H9 (cell line): ENCODE measurements at regions not wholly inside any gene's neighbourhood (a gene's known extent, or its start where the extent isn't known, plus 50 kb on each side); places are given as distances from the start of the nearest gene placed in this dataset.
"Not testable (repeated sequence)": the region's sequence is repeated elsewhere in the genome, so short reads cannot be mapped to it uniquely, and the experiment has no call there.

Source experiments
- DNase-seq: peaks from one replicate; pipeline ENCODE4 v3.0.0-alpha.2; 2017
- H2AFZ ChIP-seq: one replicate; pipeline ENCODE4 v1.6.1; 2013; ENCODE audit warnings: mild to moderate bottlenecking, low read length, control low read depth, moderate library complexity
- H2AK5ac ChIP-seq: 2 replicates; pipeline ENCODE4 v1.6.1; 2013; ENCODE audit warnings: low read length, control low read depth, mixed read lengths; ENCODE audit not compliant: insufficient read length
- H2BK120ac ChIP-seq: one replicate; pipeline ENCODE4 v1.6.1; 2013; ENCODE audit warnings: low read depth, mild to moderate bottlenecking, low read length, control low read depth, inconsistent platforms; ENCODE audit not compliant: poor library complexity, severe bottlenecking
- H2BK12ac ChIP-seq: 2 replicates; pipeline ENCODE4 v1.6.1; 2013; ENCODE audit warnings: low read length, control low read depth, mixed read lengths, low read depth; ENCODE audit not compliant: insufficient read length
- H2BK15ac ChIP-seq: 2 replicates; pipeline ENCODE4 v1.6.1; 2013; ENCODE audit warnings: low read depth, low read length, control low read depth
- H2BK20ac ChIP-seq: one replicate; pipeline ENCODE4 v1.6.1; 2013; ENCODE audit warnings: low read depth, mild to moderate bottlenecking, low read length, control low read depth, inconsistent platforms; ENCODE audit not compliant: poor library complexity, severe bottlenecking
- H2BK5ac ChIP-seq: 2 replicates; pipeline ENCODE4 v1.6.1; 2013; ENCODE audit warnings: low read length, control low read depth, mixed read lengths; ENCODE audit not compliant: insufficient read length
- H3K14ac ChIP-seq: 2 replicates; pipeline ENCODE4 v1.6.1; 2013; ENCODE audit warnings: low read length, control low read depth; ENCODE audit not compliant: insufficient read depth
- H3K18ac ChIP-seq: 2 replicates; pipeline ENCODE4 v1.6.1; 2013; ENCODE audit warnings: low read depth, mild to moderate bottlenecking, mixed read lengths, low read length, control low read depth; ENCODE audit not compliant: insufficient read length
- H3K23ac ChIP-seq: 2 replicates; pipeline ENCODE4 v1.6.1; 2013; ENCODE audit warnings: low read length, control low read depth, mixed read lengths, low read depth; ENCODE audit not compliant: insufficient read length
- H3K23me2 ChIP-seq: 2 replicates; pipeline ENCODE4 v1.6.1; 2013; ENCODE audit warnings: low read depth, mild to moderate bottlenecking, mixed read lengths, low read length, control low read depth; ENCODE audit not compliant: insufficient read length, poor library complexity, severe bottlenecking
- H3K27ac ChIP-seq: 2 replicates; pipeline ENCODE4 v1.5.1; 2013; ENCODE audit warnings: low read length, control low read depth, mixed read lengths, low read depth; ENCODE audit not compliant: insufficient read length
- H3K27me3 ChIP-seq: 2 replicates; pipeline ENCODE4 v1.6.1; 2013; ENCODE audit warnings: low read length, control low read depth, inconsistent platforms; ENCODE audit not compliant: insufficient read depth
- H3K4ac ChIP-seq: 2 replicates; pipeline ENCODE4 v1.6.1; 2013; ENCODE audit warnings: low read depth, mild to moderate bottlenecking, control low read depth, inconsistent platforms, low read length, moderate library complexity
- H3K4me1 ChIP-seq: 2 replicates; pipeline ENCODE4 v1.6.1; 2013; ENCODE audit warnings: low read length, control low read depth, inconsistent platforms; ENCODE audit not compliant: insufficient read depth
- H3K4me2 ChIP-seq: 2 replicates; pipeline ENCODE4 v1.6.1; 2013; ENCODE audit warnings: low read length, control low read depth, mixed read lengths; ENCODE audit not compliant: insufficient read length, insufficient read depth
- H3K56ac ChIP-seq: 2 replicates; pipeline ENCODE4 v1.6.1; 2013; ENCODE audit warnings: low read depth, mild to moderate bottlenecking, mixed read lengths, low read length, control low read depth; ENCODE audit not compliant: insufficient read length
- H3K79me1 ChIP-seq: 2 replicates; pipeline ENCODE4 v1.6.1; 2013; ENCODE audit warnings: low read depth, mild to moderate bottlenecking, moderate library complexity, low read length, control low read depth, inconsistent platforms; ENCODE audit not compliant: insufficient read depth, poor library complexity, severe bottlenecking
- H3K79me2 ChIP-seq: 2 replicates; pipeline ENCODE4 v1.6.1; 2013; ENCODE audit warnings: low read length, control low read depth, inconsistent platforms; ENCODE audit not compliant: insufficient read depth
- H3K9ac ChIP-seq: 2 replicates; pipeline ENCODE4 v1.6.1; 2013; ENCODE audit warnings: low read length, control low read depth, mixed read lengths; ENCODE audit not compliant: insufficient read length; ENCODE audit errors: extremely low read depth
- H3K9me3 ChIP-seq: one replicate; pipeline ENCODE4 v1.6.1; 2013; ENCODE audit warnings: low read depth, low read length, inconsistent platforms; ENCODE audit not compliant: control insufficient read depth
- H3T11ph ChIP-seq: one replicate; pipeline ENCODE4 v1.6.1; 2013; ENCODE audit warnings: mild to moderate bottlenecking, low read length, control low read depth, inconsistent platforms
- H4K20me1 ChIP-seq: one replicate; pipeline ENCODE4 v1.6.1; 2013; ENCODE audit not compliant: control insufficient read depth, insufficient read length, insufficient read depth
- H4K5ac ChIP-seq: 2 replicates; pipeline ENCODE4 v1.6.1; 2013; ENCODE audit warnings: low read depth, mild to moderate bottlenecking, mixed read lengths, low read length, control low read depth; ENCODE audit not compliant: insufficient read length
- H4K8ac ChIP-seq: replicated peaks from 2 replicates; pipeline ENCODE4 v1.6.1; 2013; ENCODE audit warnings: low read length, control low read depth, mixed read lengths, low read depth; ENCODE audit not compliant: insufficient read length
- H4K91ac ChIP-seq: 2 replicates; pipeline ENCODE4 v1.6.1; 2013; ENCODE audit warnings: low read depth, mild to moderate bottlenecking, moderate library complexity, mixed read lengths, low read length, control low read depth; ENCODE audit not compliant: insufficient read length
- H3K27ac Mint-ChIP-seq, 3 experiments: 2 replicates in 2 of 3; 3 replicates in 1 of 3; pipeline ENCODE4 v1.8.0; 2020 to 2021; ENCODE audit warnings: mixed read lengths in 3 of 3, mild to moderate bottlenecking in 1 of 3, moderate library complexity in 1 of 3
- H3K27me3 Mint-ChIP-seq: 2 replicates; pipeline ENCODE4 v1.8.0; 2021; ENCODE audit warnings: low read depth, mild to moderate bottlenecking, moderate library complexity, mixed read lengths
- H3K36me3 Mint-ChIP-seq, 3 experiments: 2 replicates in 2 of 3; 3 replicates in 1 of 3; pipeline ENCODE4 v1.8.0; 2020 to 2021; ENCODE audit warnings: low read depth in 3 of 3, mixed read lengths in 3 of 3; ENCODE audit not compliant: insufficient read depth in 1 of 3
- H3K4me1 Mint-ChIP-seq, 2 experiments: 2 replicates each; pipeline ENCODE4 v1.8.0; 2020; ENCODE audit warnings: mixed read lengths in 2 of 2
- H3K4me3 Mint-ChIP-seq, 2 experiments: 2 replicates in 1 of 2; 3 replicates in 1 of 2; pipeline ENCODE4 v1.8.0; 2020 to 2021; ENCODE audit warnings: mild to moderate bottlenecking in 2 of 2, mixed read lengths in 2 of 2, moderate library complexity in 1 of 2
- H3K9me3 Mint-ChIP-seq, 2 experiments: 2 replicates in 1 of 2; 3 replicates in 1 of 2; pipeline ENCODE4 v1.8.0; 2020; ENCODE audit warnings: mild to moderate bottlenecking in 2 of 2, mixed read lengths in 2 of 2, moderate library complexity in 1 of 2
- CTCF ChIP-seq: fragments of 200-600 bp; sonication (generic); conservative IDR thresholded peaks from 3 replicates; pipeline ENCODE4 v1.8.0; 2021; ENCODE audit warnings: antibody characterized with exemption, mild to moderate bottlenecking
- WGBS: extraction: QIAGEN DNeasy Blood & Tissue Kit; methylation state at CpG from one replicate; pipeline ENCODE4 v1.1.7; 2013; ENCODE audit warnings: missing lambda C conversion rate, low lambda C conversion rate, mixed read lengths; ENCODE audit not compliant: insufficient read length; ENCODE audit errors: extremely low coverage; 5-methylcytosine and 5-hydroxymethylcytosine counted together

- Histone ChIP-seq H3K4me2 (no peak overlapping the region), H3K79me2 (no peaks in the 10 kb centered on the region), H4K91ac (no peak overlapping the region), H2BK120ac (no peak overlapping the region), H3K27me3 (no peaks in the 10 kb centered on the region), H4K20me1 (no peaks in the 10 kb centered on the region), H4K8ac (no peak overlapping the region), H3T11ph (no peak overlapping the region), H2BK5ac (no peak overlapping the region), H3K14ac (no peak overlapping the region), H2AFZ (no peak overlapping the region), H2BK15ac (no peak overlapping the region), H2BK12ac (no peak overlapping the region), H3K79me1 (no peaks in the 10 kb centered on the region), H2AK5ac (no peak overlapping the region), H3K9ac (no peak overlapping the region), H3K4me1 (no peaks in the 10 kb centered on the region), H3K56ac (no peak overlapping the region), H3K23me2 (no peaks in the 10 kb centered on the region), H3K9me3 (no peaks in the 10 kb centered on the region), H2BK20ac (no peak overlapping the region), H3K18ac (no peak overlapping the region), H3K27ac (no peak overlapping the region), H3K4ac (no peak overlapping the region), H3K23ac (no peak overlapping the region), H4K5ac (no peak overlapping the region)
- Mint-ChIP-seq H3K4me3 (no peak overlapping the region), H3K27ac (no peak overlapping the region), H3K27me3 (no peaks in the 10 kb centered on the region), H3K36me3 (peaks cover 0 to 20% (median 3%) of the 10 kb centered on the region in 3 experiments; a peak in 3 of 7 replicates), H3K9me3 (peaks cover 32% of the 10 kb centered on the region in 2 experiments), H3K4me1 (no peaks in the 10 kb centered on the region)
- no peak for DNase-seq
- TF ChIP-seq CTCF, result no peak
These were observed 118.0 kb upstream of the IRAK1BP1 start for GRCh38 chr6:78749326-78749725.

GRCh38 chr6:78758297-78758798 lies 109.0 kb upstream of the IRAK1BP1 start:
- DNase-seq, H2AK5ac ChIP-seq, H2BK120ac ChIP-seq, H4K91ac ChIP-seq, H3K56ac ChIP-seq, H3K27ac Mint-ChIP-seq, H3K79me1 ChIP-seq, H3K9ac ChIP-seq, H3K27ac ChIP-seq, H3K14ac ChIP-seq, H3T11ph ChIP-seq, H3K9me3 ChIP-seq, H2AFZ ChIP-seq, H3K4me1 ChIP-seq, H2BK20ac ChIP-seq, H4K5ac ChIP-seq, H3K4ac ChIP-seq, H2BK5ac ChIP-seq, H3K4me1 Mint-ChIP-seq, H4K8ac ChIP-seq, H3K4me2 ChIP-seq, H2BK15ac ChIP-seq, H2BK12ac ChIP-seq, H4K20me1 ChIP-seq, H3K23ac ChIP-seq, H3K27me3 ChIP-seq, H3K79me2 ChIP-seq, H3K4me3 Mint-ChIP-seq, H3K23me2 ChIP-seq, H3K27me3 Mint-ChIP-seq, H3K18ac ChIP-seq: not testable (repeated sequence)
- Mint-ChIP-seq H3K36me3 (peaks cover 1 to 25% (median 9%) of the 10 kb centered on the region in 3 experiments; a peak in 6 of 7 replicates), H3K9me3 (peaks cover 31 to 37% of the 10 kb centered on the region in 2 experiments)
- WGBS, result no CpG with 5 or more reads among the region's 13 CpGs
